Astrocyte (in vitro differentiated cells and primary cell): ENCODE measurements at regions not wholly inside any gene's neighbourhood (a gene's known extent, or its start where the extent isn't known, plus 50 kb on each side); places are given as distances from the start of the nearest gene placed in this dataset.

ENCODE experiments used
- CTCF ChIP-seq: IDR thresholded peaks from 2 replicates; pipeline ENCODE4 v1.5.1; 2011; ENCODE audit warnings: low read depth, mild to moderate bottlenecking, inconsistent platforms, low read length, moderate library complexity; ENCODE audit not compliant: insufficient read depth
- EZH2 ChIP-seq: IDR thresholded peaks from 2 replicates; pipeline ENCODE4 v1.6.1; 2012; ENCODE audit warnings: mild to moderate bottlenecking, low read length, inconsistent platforms; ENCODE audit not compliant: insufficient read depth

- TF ChIP-seq CTCF: no peak
- TF ChIP-seq EZH2: no peak
These were observed 498.6 kb upstream of the GRIN3A start for GRCh38 chr9:102237094-102237493.
